ENCODE measurements at regions not wholly inside any gene's neighbourhood (a gene's known extent, or its start where the extent isn't known, plus 50 kb on each side); places are given as distances from the start of the nearest gene placed in this dataset.

GRCh38 chr20:40120827-40121226 is 568.2 kb downstream of the MAFB start:
- no peak for DNase-seq (ENCODE audit: low read depth, low spot score)
- H3K27ac ChIP-seq: no peak overlapping the region

DNA sequence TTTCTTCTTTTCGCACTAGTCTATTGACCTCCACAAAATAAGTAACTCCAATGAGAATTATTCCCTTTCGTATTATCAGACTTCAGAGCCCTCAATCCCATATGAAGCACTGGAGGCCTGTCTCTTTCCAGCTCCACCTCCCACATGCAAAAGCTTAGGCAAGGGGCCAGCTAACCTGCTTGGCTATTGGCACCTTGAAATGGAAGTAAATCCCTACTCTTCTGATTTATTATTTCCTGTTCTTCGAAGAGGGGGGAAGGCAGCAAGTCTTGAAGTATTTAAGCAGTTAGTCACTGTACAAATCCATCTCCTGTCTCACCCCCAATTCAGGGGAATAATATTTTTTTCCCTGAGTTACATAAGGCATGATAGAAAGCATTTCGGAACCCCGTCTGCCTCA is 577.8 kb downstream of the MAFB start:
- no peak overlapping the region for H3K27ac ChIP-seq
- no peak for DNase-seq (ENCODE audit: low read depth, low spot score)

DNA sequence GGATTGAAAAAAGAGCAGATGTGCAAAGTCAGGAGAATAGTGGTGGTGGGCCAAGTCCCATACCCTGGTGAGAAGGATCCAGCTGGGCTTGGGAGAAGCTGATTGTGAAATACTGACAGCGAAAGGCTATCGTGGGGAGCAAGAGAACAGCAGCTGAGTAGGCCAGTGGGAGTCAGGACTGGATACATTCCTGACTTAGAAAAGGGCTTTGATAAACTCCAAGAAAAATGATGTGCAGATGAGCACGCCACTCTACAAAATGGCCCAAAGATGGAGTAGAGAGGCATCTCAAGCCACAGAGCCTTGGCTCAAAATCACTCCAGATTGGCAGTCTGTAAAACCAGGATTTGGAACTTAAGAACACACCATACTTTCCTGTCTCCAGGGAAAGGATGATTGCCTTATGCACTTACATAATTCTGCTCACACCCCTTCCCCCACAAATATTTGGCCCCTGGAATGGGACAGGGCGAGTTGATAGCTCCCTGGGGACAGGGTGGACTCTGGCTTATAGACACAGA is 578.7 kb downstream of the MAFB start:
- no peak overlapping the region for H3K27ac ChIP-seq
- no peak for DNase-seq (ENCODE audit: low read depth, low spot score)

GRCh38 chr20:40109136-40109535 is 579.9 kb downstream of the MAFB start:
- no peak overlapping the region for H3K27ac ChIP-seq

GRCh38 chr20:40108321-40108720 is 580.7 kb downstream of the MAFB start:
- DNase-seq (ENCODE audit: low read depth, low spot score): no peak
- H3K27ac ChIP-seq: no peak overlapping the region

More at GRCh38 chr20:40109136-40109535, 579.9 kb downstream of the MAFB start:
- DNase-seq (ENCODE audit: low read depth, low spot score): no peak

- peak; percentile 5 for DNase-seq (ENCODE audit: low read depth, low spot score)
- no peak overlapping the region for H3K27ac ChIP-seq
These were observed 584.1 kb downstream of the MAFB start for GRCh38 chr20:40104959-40105358.

DNA sequence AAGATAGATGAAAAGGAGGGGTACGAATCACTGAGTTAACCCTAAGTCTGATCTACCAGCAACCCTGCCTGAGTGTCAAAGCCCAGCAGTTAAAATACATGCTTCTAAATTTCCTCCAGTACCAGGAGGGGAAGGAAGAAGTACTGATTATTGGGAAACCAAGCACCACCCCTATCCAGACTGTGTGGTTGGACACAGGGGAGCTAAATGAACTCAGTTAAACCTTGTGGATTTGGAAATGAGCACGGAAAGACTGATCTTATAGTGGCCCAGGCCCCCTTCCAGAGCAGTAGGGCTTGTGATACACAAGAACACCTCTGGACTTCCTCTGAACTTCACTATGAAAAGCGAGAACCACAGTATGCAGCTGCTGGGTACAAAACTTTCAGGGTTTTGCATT is 585.6 kb downstream of the MAFB start:
- no peak overlapping the region for H3K27ac ChIP-seq
- no peak for DNase-seq (ENCODE audit: low read depth, low spot score)

- no peak for DNase-seq (ENCODE audit: low read depth, low spot score)
- no peak overlapping the region for H3K27ac ChIP-seq
These were observed 587.5 kb downstream of the MAFB start for GRCh38 chr20:40101560-40101959.

DNA sequence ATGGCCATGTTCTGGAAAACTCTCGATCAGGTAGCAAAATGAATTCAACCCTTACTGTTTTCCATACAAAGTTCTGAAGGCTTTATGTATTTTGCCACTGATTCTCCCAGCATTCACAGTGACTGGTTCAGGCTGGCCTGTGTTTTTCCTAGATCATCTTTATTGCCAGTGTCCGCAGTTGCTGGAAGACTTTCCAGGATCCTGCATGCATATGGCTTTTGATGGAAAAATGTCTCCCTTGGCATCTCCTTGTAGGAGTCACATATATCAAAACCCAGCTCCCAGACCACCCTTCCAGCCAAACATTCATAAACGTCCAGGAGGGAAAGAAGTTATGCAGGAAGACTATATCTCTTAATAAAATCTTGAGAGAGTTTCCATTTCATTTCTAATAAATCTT is 588.8 kb downstream of the MAFB start:
- no peak for DNase-seq (ENCODE audit: low read depth, low spot score)
- H3K27ac ChIP-seq: no peak overlapping the region

DNA sequence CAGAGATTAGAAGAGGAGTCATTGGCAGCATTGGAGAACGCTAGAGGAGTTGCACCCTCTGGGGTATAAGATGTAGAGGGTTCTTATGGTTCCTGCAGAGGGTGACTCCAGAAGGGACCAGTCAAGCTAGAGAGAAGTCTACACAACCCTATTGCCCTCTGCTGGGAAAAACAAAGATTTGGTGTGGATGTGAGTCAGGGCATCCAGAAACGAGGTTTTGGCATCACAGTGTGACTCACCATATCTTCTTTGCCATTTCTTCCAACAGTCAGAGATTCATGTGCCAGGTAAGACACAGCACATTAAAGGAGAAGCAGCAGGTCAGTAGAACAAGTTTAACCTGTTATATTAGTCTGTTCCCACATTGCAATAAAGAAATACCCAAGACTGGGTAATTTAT is 598.8 kb downstream of the MAFB start:
- no peak overlapping the region for H3K27ac ChIP-seq
- peak; percentile 27 for DNase-seq (ENCODE audit: low read depth, low spot score)

DNA sequence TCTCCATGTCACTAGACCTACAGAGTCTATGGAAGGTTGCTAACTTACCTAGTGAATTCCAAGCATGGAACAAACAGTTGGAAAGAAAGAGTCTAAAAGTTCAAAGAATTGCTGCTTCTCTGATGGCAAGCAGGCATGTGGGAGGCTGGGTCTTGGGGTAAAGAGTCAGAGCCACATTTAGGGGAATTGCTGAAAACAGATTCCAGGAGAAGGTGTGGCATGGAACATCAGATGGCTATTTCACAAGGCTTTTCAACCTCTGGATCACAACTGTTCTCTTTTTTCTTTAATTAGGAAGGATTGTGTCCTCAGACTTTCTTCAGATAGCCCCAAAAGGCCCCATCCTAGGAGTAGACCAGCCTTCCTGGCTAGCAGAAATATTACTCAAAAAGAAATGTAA is 601.5 kb downstream of the MAFB start:
- no peak for DNase-seq (ENCODE audit: low read depth, low spot score)
- no peak overlapping the region for H3K27ac ChIP-seq

DNA sequence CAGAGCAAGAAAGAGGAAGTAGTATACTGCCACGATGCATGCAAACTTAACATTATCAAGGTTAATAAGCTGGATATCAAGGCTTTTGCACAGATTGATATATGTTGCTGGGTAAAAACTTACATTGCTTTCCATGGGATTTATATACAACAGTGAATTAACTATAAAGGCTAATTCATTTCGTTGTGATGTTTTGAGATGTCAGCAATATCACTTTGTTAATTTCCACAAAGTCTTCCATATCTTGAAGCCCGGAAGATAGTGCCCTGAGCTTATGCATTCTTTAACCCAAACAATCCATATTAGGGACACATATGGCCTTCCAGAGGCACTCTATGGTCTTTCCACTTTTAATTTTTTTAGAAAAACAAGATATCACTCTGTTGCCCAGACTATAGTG is 603.5 kb downstream of the MAFB start:
- no peak for DNase-seq (ENCODE audit: low read depth, low spot score)
- no peak overlapping the region for H3K27ac ChIP-seq

DNA sequence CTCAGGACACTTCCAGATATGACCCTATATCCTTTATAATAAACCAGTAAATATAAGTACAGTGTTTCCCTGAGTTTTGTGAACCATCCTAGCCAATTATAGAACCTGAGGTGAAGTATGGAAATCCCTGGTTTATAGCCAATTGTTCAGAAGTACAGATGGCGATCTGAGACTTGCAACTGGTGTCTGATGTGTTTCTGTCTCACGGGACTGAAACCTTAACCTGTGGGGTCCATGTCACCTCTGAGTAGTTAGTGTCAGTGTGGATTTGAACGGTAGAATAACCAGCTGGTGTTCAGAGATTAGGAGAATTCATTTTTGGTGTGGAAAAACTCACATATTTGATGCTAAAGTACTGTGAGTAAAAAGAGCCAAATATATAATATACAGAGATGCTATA is 606.6 kb downstream of the MAFB start:
- no peak overlapping the region for H3K27ac ChIP-seq
- no peak for DNase-seq (ENCODE audit: low read depth, low spot score)

DNA sequence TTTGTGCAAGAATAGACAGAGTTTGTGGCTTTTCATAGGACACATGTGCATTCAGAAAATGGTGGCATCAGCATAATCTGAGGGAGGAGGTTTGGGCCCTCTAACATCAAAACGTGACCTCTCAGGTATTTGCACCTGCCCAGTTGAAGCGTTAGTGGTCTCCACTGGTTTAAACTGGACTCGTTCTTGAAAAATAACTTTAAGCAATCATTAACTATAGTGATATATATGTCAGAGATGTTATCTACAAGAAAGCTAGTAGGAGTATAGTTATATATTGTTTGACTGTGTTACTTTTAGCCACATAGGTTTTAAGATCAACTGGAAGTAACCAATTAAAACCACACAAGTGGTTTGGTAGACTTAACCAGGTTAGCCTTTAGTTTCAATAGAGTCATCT is 607.4 kb downstream of the MAFB start:
- no peak overlapping the region for H3K27ac ChIP-seq
- no peak for DNase-seq (ENCODE audit: low read depth, low spot score)

GRCh38 chr20:40080041-40080652 is 608.9 kb downstream of the MAFB start:
- DNase-seq (ENCODE audit: low read depth, low spot score): no peak
- no peak overlapping the region for H3K27ac ChIP-seq

- no peak for DNase-seq (ENCODE audit: low read depth, low spot score)
- no peak overlapping the region for H3K27ac ChIP-seq
These were observed 615.4 kb downstream of the MAFB start for GRCh38 chr20:40073535-40074111.

GRCh38 chr20:40072907-40073306 is 616.1 kb downstream of the MAFB start:
- no peak overlapping the region for H3K27ac ChIP-seq
- no peak for DNase-seq (ENCODE audit: low read depth, low spot score)

GRCh38 chr20:40056171-40056570 is 632.9 kb downstream of the MAFB start:
- H3K27ac ChIP-seq: no peak overlapping the region
- no peak for DNase-seq (ENCODE audit: low read depth, low spot score)

DNA sequence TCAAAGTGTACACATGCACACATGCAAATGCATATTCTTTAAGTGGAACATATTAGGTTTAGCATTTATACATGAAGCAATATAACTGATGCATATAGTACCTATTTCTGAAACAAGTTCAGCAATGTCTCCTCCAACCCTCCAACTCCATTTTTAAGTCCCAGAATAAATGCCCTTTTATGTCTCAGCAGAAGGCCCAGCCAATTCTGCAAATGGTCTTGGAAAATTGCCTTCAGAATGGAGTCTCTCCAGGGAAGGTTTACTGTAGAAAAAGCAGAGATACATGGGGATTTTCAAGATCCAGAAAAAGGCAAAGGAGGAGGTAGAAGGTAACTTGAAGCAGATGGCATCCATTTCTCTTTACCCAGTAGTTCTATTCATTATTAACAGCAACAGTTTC is 633.3 kb downstream of the MAFB start:
- no peak overlapping the region for H3K27ac ChIP-seq
- DNase-seq (ENCODE audit: low read depth, low spot score): no peak

- H3K27ac ChIP-seq: no peak overlapping the region
- DNase-seq (ENCODE audit: low read depth, low spot score): no peak
These were observed 634.7 kb downstream of the MAFB start for GRCh38 chr20:40054311-40054710.

DNA sequence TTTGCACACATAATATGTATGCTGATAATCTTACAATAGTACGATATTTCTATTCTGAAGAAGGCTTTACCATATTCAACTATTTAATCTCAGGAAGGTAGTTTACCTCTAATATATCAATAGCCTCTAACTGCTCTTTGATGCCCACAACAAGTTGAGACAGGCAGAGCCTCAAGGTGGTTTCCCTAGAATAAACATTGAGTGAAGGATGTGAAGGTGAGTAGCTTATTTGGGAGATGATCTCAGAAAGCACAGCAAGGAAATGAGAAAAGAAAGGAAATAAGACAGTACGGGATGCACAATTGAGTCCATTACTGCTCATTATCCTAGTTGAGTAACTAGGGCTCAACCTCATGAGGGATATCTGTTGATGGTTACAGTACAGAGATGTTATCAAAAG is 638.4 kb downstream of the MAFB start:
- DNase-seq (ENCODE audit: low read depth, low spot score): peak; percentile 18
- no peak overlapping the region for H3K27ac ChIP-seq

GRCh38 chr20:40049854-40050253 is 639.2 kb downstream of the MAFB start:
- no peak for DNase-seq (ENCODE audit: low read depth, low spot score)
- H3K27ac ChIP-seq: no peak overlapping the region

All from epithelial cell of prostate (primary cell).